ENCODE measurements at regions not wholly inside any gene's neighbourhood (a gene's known extent, or its start where the extent isn't known, plus 50 kb on each side); places are given as distances from the start of the nearest gene placed in this dataset.
"Not testable (repeated sequence)": the region's sequence is repeated elsewhere in the genome, so short reads cannot be mapped to it uniquely, and the experiment has no call there.

GRCh38 chr6:163747058-163747457 lies 332.5 kb downstream of the QKI start:
- TF ChIP-seq, protein P1, sequence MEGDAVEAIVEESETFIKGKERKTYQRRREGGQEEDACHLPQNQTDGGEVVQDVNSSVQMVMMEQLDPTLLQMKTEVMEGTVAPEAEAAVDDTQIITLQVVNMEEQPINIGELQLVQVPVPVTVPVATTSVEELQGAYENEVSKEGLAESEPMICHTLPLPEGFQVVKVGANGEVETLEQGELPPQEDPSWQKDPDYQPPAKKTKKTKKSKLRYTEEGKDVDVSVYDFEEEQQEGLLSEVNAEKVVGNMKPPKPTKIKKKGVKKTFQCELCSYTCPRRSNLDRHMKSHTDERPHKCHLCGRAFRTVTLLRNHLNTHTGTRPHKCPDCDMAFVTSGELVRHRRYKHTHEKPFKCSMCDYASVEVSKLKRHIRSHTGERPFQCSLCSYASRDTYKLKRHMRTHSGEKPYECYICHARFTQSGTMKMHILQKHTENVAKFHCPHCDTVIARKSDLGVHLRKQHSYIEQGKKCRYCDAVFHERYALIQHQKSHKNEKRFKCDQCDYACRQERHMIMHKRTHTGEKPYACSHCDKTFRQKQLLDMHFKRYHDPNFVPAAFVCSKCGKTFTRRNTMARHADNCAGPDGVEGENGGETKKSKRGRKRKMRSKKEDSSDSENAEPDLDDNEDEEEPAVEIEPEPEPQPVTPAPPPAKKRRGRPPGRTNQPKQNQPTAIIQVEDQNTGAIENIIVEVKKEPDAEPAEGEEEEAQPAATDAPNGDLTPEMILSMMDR (IDR thresholded peaks at IDR 0.05), result not testable (repeated sequence)
- not testable (repeated sequence) for TF ChIP-seq POLR2A, POLR2AphosphoS5 (IDR thresholded peaks at IDR 0.05)
